ENCODE measurements at regions not wholly inside any gene's neighbourhood (a gene's known extent, or its start where the extent isn't known, plus 50 kb on each side); places are given as distances from the start of the nearest gene placed in this dataset.

GRCh38 chr2:2599441-2599840, 268.4 kb upstream of the MYT1L start:
- no peaks in the 10 kb centered on the region for H3K9me1 ChIP-seq (ENCODE audit: control insufficient read depth, insufficient read depth, low read length)
- peaks cover 4 to 27% of the 10 kb centered on the region in 2 experiments; a peak in 4 of 5 replicates for H3K27me3 ChIP-seq (ENCODE audit: control insufficient read depth in 2 of 2, insufficient read depth in 2 of 2, low read length in 2 of 2)
- ATAC-seq (no peak), FAIRE-seq (no peak), DNase-seq (ENCODE audit: extremely low read depth in 1 of 4, low spot score in 3 of 4) (no peak)
- H3K4me2 ChIP-seq (ENCODE audit: insufficient read depth, low read length): no peak overlapping the region
- H3K36me3 ChIP-seq (ENCODE audit: control insufficient read depth, insufficient read depth, low read length): no peaks in the 10 kb centered on the region
- POLR2A ChIA-PET: interaction anchor here (1.1 kb wide), 1 partner anchor 12 kb away, joined by 5 read pairs; no protein-coding TSS in a partner anchor
- H3K4me3 ChIP-seq: no peak overlapping the region
- H2AFZ ChIP-seq (ENCODE audit: low read depth, low read length): no peak overlapping the region
- no peaks in the 10 kb centered on the region for H4K20me1 ChIP-seq (replicated peaks; ENCODE audit: control insufficient read depth, insufficient read depth, low read length)
- WGBS (ENCODE audit: insufficient coverage, low coverage, missing lambda C conversion rate): under 1% methylated on average over 8 of the region's 8 CpGs
- intact Hi-C loops (cut with micrococcal nuclease) (no loop called here), in situ Hi-C loops (cut with MboI) (no loop called here)
- BruUV-seq (replicated peaks): no TSS peak
- H3K4me1 ChIP-seq (replicated peaks in 1 of 2; ENCODE audit: control insufficient read depth in 2 of 2, insufficient read depth in 2 of 2, low read length in 2 of 2): no peaks in the 10 kb centered on the region
- CTCF ChIA-PET (ENCODE audit: low intra/inter-chr PET ratio): no interaction called here
- no peaks in the 10 kb centered on the region for H3K9me3 ChIP-seq (replicated peaks; ENCODE audit: control insufficient read depth, insufficient read depth, low read depth, low read length)
- H3K27ac ChIP-seq (ENCODE audit: extremely low read depth, low read depth, low read length): no peak overlapping the region
- H3K79me2 ChIP-seq (ENCODE audit: control insufficient read depth, insufficient read depth, low read length): no peaks in the 10 kb centered on the region
- TF ChIP-seq GTF2B (IDR thresholded peaks at IDR 0.05; ENCODE audit: extremely low read depth, insufficient read length): no peak
- TF ChIP-seq ZNF436 (CRISPR knock-in tag; IDR thresholded peaks at IDR 0.05): no peak
- no peak overlapping the region for H3K9ac ChIP-seq (ENCODE audit: insufficient read depth in 1 of 2, low read depth in 2 of 2, low read length in 2 of 2)

GRCh38 chr2:2597712-2598111, 266.6 kb upstream of the MYT1L start:
- no peak overlapping the region for H3K4me3 ChIP-seq
- peaks cover 4 to 19% of the 10 kb centered on the region in 2 experiments; a peak in 4 of 5 replicates for H3K27me3 ChIP-seq (ENCODE audit: control insufficient read depth in 2 of 2, insufficient read depth in 2 of 2, low read length in 2 of 2)
- H3K4me1 ChIP-seq (replicated peaks in 1 of 2; ENCODE audit: control insufficient read depth in 2 of 2, insufficient read depth in 2 of 2, low read length in 2 of 2): no peaks in the 10 kb centered on the region
- in situ Hi-C loops (cut with MboI) (no loop called here), intact Hi-C loops (cut with micrococcal nuclease) (no loop called here)
- H3K27ac ChIP-seq (ENCODE audit: extremely low read depth, low read depth, low read length): no peak overlapping the region
- no peaks in the 10 kb centered on the region for H3K9me1 ChIP-seq (ENCODE audit: control insufficient read depth, insufficient read depth, low read length)
- no peaks in the 10 kb centered on the region for H4K20me1 ChIP-seq (replicated peaks; ENCODE audit: control insufficient read depth, insufficient read depth, low read length)
- BruUV-seq (replicated peaks): no TSS peak
- ChIA-PET POLR2A (no interaction called here), CTCF (ENCODE audit: low intra/inter-chr PET ratio) (no interaction called here)
- H3K9ac ChIP-seq (ENCODE audit: insufficient read depth in 1 of 2, low read depth in 2 of 2, low read length in 2 of 2): no peak overlapping the region
- H3K79me2 ChIP-seq (ENCODE audit: control insufficient read depth, insufficient read depth, low read length): no peaks in the 10 kb centered on the region
- no peaks in the 10 kb centered on the region for H3K9me3 ChIP-seq (replicated peaks; ENCODE audit: control insufficient read depth, insufficient read depth, low read depth, low read length)
- no peaks in the 10 kb centered on the region for H3K36me3 ChIP-seq (ENCODE audit: control insufficient read depth, insufficient read depth, low read length)
- no peak for FAIRE-seq
- no peak overlapping the region for H3K4me2 ChIP-seq (ENCODE audit: insufficient read depth, low read length)
- ATAC-seq: no peak
- DNase-seq (ENCODE audit: extremely low read depth in 1 of 4, low spot score in 3 of 4): no peak
- no peak overlapping the region for H2AFZ ChIP-seq (ENCODE audit: low read depth, low read length)
- WGBS (ENCODE audit: insufficient coverage, low coverage, missing lambda C conversion rate): 0% methylated on average over 2 of the region's 2 CpGs
- no peak for TF ChIP-seq HDAC1 (IDR thresholded peaks at IDR 0.05)
- TF ChIP-seq RUNX1 (IDR thresholded peaks at IDR 0.05; ENCODE audit: low read depth): no peak
- TF ChIP-seq ETV1 (tag; conservative IDR thresholded peaks at IDR 0.05; ENCODE audit: low read depth): no peak
- TF ChIP-seq MYBL2 (IDR thresholded peaks at IDR 0.05; ENCODE audit: low read depth): no peak
- no peak for TF ChIP-seq MYBL2 (CRISPR knock-in tag; IDR thresholded peaks at IDR 0.05; ENCODE audit: borderline replicate concordance)
- TF ChIP-seq ZNF395 (CRISPR knock-in tag; IDR thresholded peaks at IDR 0.05): no peak
- no peak for TF ChIP-seq PATZ1 (CRISPR knock-in tag; IDR thresholded peaks at IDR 0.05; ENCODE audit: borderline replicate concordance)
- no peak for TF ChIP-seq RNF219 (CRISPR knock-in tag; IDR thresholded peaks at IDR 0.05)

All from K562 (cell line).